ENCODE measurements at regions not wholly inside any gene's neighbourhood (a gene's known extent, or its start where the extent isn't known, plus 50 kb on each side); places are given as distances from the start of the nearest gene placed in this dataset.

DNA sequence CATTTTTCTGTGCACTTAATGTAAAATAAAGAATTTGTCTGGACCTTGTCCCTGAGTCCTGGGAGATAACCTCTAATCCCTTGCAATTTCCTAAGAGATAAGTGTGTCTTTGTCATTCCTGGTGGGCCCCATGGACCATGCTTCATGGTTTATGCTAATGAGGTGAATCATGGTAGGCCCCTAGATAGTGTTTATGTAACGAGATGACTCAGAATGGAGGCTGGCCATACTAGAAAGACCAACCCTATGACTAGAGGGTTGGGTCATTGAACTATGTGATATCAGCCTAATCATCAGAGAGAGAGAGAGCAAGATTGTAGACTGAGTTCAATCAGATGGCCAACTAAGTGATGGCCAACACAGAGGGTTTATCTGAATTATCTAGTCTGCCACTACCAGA lies 64.2 kb upstream of the NHSL2 start:
- TF ChIP-seq, protein P1, sequence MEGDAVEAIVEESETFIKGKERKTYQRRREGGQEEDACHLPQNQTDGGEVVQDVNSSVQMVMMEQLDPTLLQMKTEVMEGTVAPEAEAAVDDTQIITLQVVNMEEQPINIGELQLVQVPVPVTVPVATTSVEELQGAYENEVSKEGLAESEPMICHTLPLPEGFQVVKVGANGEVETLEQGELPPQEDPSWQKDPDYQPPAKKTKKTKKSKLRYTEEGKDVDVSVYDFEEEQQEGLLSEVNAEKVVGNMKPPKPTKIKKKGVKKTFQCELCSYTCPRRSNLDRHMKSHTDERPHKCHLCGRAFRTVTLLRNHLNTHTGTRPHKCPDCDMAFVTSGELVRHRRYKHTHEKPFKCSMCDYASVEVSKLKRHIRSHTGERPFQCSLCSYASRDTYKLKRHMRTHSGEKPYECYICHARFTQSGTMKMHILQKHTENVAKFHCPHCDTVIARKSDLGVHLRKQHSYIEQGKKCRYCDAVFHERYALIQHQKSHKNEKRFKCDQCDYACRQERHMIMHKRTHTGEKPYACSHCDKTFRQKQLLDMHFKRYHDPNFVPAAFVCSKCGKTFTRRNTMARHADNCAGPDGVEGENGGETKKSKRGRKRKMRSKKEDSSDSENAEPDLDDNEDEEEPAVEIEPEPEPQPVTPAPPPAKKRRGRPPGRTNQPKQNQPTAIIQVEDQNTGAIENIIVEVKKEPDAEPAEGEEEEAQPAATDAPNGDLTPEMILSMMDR (IDR thresholded peaks at IDR 0.05): no peak
- TF ChIP-seq POLR2AphosphoS5 (IDR thresholded peaks at IDR 0.05): no peak
- no peak for TF ChIP-seq EP300 (IDR thresholded peaks at IDR 0.05)
- no peak for TF ChIP-seq POLR2A (IDR thresholded peaks at IDR 0.05)

All from suprapubic skin (tissue), 4 donors.